Retinal pigment epithelial cell (primary cell): ENCODE measurements at regions not wholly inside any gene's neighbourhood (a gene's known extent, or its start where the extent isn't known, plus 50 kb on each side); places are given as distances from the start of the nearest gene placed in this dataset.

Source experiments
- DNase-seq: peaks from one replicate; pipeline ENCODE4 v3.0.0-alpha.2; 2010; ENCODE audit warnings: low read depth
- H3K4me3 ChIP-seq: 2 replicates; pipeline ENCODE4 v1.5.1; 2011; ENCODE audit warnings: mild to moderate bottlenecking, low read length, control low read depth, moderate library complexity
- CTCF ChIP-seq: conservative IDR thresholded peaks from 2 replicates; pipeline ENCODE4 v1.5.1; 2011; ENCODE audit warnings: low read depth, low read length, control low read depth, inconsistent platforms

- no peak for TF ChIP-seq CTCF
- DNase-seq: no peak
- no peak overlapping the region for H3K4me3 ChIP-seq
Measured at GRCh38 chr3:64353226-64353625, 128.0 kb upstream of the PRICKLE2 start.

GRCh38 chr3:64352639-64352992 lies 127.3 kb upstream of the PRICKLE2 start:
- no peak for DNase-seq
- H3K4me3 ChIP-seq: no peak overlapping the region
- TF ChIP-seq CTCF: no peak

- no peak overlapping the region for H3K4me3 ChIP-seq
- no peak for TF ChIP-seq CTCF
- no peak for DNase-seq
Measured at GRCh38 chr3:64351713-64352638, 126.7 kb upstream of the PRICKLE2 start.

- no peak for DNase-seq
- no peak overlapping the region for H3K4me3 ChIP-seq
- TF ChIP-seq CTCF: no peak
Measured at GRCh38 chr3:64349551-64349950, 124.3 kb upstream of the PRICKLE2 start.

GRCh38 chr3:64345371-64345770 lies 120.1 kb upstream of the PRICKLE2 start:
- TF ChIP-seq CTCF: no peak
- no peak overlapping the region for H3K4me3 ChIP-seq
- peak; percentile 96 for DNase-seq

GRCh38 chr3:64344721-64345207 lies 119.5 kb upstream of the PRICKLE2 start:
- no peak overlapping the region for H3K4me3 ChIP-seq
- TF ChIP-seq CTCF: no peak
- DNase-seq: peak; percentile 89
